B cell (primary cell): ENCODE measurements at regions not wholly inside any gene's neighbourhood (a gene's known extent, or its start where the extent isn't known, plus 50 kb on each side); places are given as distances from the start of the nearest gene placed in this dataset.

Source experiments
- ATAC-seq: fragments of 200-7000 bp; cut with Tn5 transposase; one replicate; pipeline ENCODE4 v1.10.0; 2021; ENCODE audit warnings: low read depth, mild to moderate bottlenecking, moderate number of reproducible peaks, moderate library complexity
- CTCF ChIA-PET: fragments of 350-600 bp; sonication (Branson Sonifier 250); formaldehyde crosslinking; loops from one replicate; lab custom pipeline; 2021; ENCODE audit warnings: antibody characterized with exemption, inconsistent platforms; lab: Charles Lee
- POLR2A ChIA-PET: fragments of 350-600 bp; sonication (Branson Sonifier 250); formaldehyde crosslinking; loops from one replicate; lab custom pipeline; 2021; ENCODE audit warnings: antibody characterized with exemption; lab: Charles Lee
- DNase-seq: peaks from one replicate; pipeline ENCODE4 v3.0.0; 2013
- H2AFZ ChIP-seq: 2 replicates; pipeline ENCODE4 v1.6.1; 2012; ENCODE audit warnings: mild to moderate bottlenecking, low read depth, low read length; ENCODE audit not compliant: insufficient read depth, poor library complexity, severe bottlenecking
- H3K27ac ChIP-seq, 2 donors: 1 replicate in 1 of 2; 2 replicates in 1 of 2; pipeline ENCODE4 v1.5.1; 2012 to 2013; ENCODE audit warnings: low read length in 2 of 2, mild to moderate bottlenecking in 2 of 2, moderate library complexity in 1 of 2
- H3K27me3 ChIP-seq, 4 experiments: fragments of 200-600 bp in 1 of 4; sonication (generic) in 1 of 4; replicated peaks in 1 of 4; 1 replicate in 2 of 4; 2 replicates in 2 of 4; pipeline versions ENCODE4 v1.6.1 to v1.7.0; 2013 to 2016; ENCODE audit warnings: low read length in 3 of 4, mild to moderate bottlenecking in 2 of 4, mixed read lengths in 1 of 4, moderate library complexity in 1 of 4; ENCODE audit not compliant: insufficient read depth in 4 of 4, control insufficient read depth in 3 of 4; ENCODE audit errors: control extremely low read depth in 1 of 4
- H3K36me3 ChIP-seq, 2 experiments: replicated peaks in 1 of 2; 1 replicate in 1 of 2; 2 replicates in 1 of 2; pipeline versions ENCODE4 v1.6.1 to v1.7.1; 2013; ENCODE audit warnings: low read length in 1 of 2; ENCODE audit not compliant: insufficient read depth in 2 of 2, control insufficient read depth in 1 of 2; ENCODE audit errors: control extremely low read depth in 1 of 2, extremely low read depth in 1 of 2
- H3K4me1 ChIP-seq, 2 donors: fragments of 200-600 bp in 1 of 2; sonication (generic) in 1 of 2; 1 replicate in 1 of 2; 2 replicates in 1 of 2; pipeline versions ENCODE4 v1.5.1 to v1.6.1; 2013 to 2017; ENCODE audit warnings: low read length in 2 of 2; ENCODE audit not compliant: control insufficient read depth in 2 of 2, insufficient read depth in 2 of 2
- H3K4me2 ChIP-seq: replicated peaks from 2 replicates; pipeline ENCODE3; 2012; ENCODE audit warnings: mild to moderate bottlenecking, low read depth, low read length; ENCODE audit not compliant: poor library complexity, severe bottlenecking
- H3K4me3 ChIP-seq, 5 experiments: fragments of 200-600 bp in 1 of 5; sonication (generic) in 1 of 5; 1 replicate in 3 of 5; 2 replicates in 2 of 5; pipeline versions ENCODE4 v1.5.1 to v1.7.0; 2011 to 2016; ENCODE audit warnings: low read length in 4 of 5, mild to moderate bottlenecking in 4 of 5, low read depth in 2 of 5, control low read depth in 1 of 5, moderate library complexity in 1 of 5; ENCODE audit not compliant: insufficient read depth in 1 of 5; ENCODE audit errors: control extremely low read depth in 1 of 5, extremely low read depth in 1 of 5
- H3K79me2 ChIP-seq: fragments of 200-600 bp; sonication (generic); one replicate; pipeline ENCODE4 v1.6.0; 2016; ENCODE audit warnings: low read length; ENCODE audit not compliant: control insufficient read depth, insufficient read depth
- H3K9ac ChIP-seq: fragments of 200-600 bp; sonication (generic); 2 replicates; pipeline ENCODE4 v1.6.1; 2017; ENCODE audit warnings: mild to moderate bottlenecking, low read length, moderate library complexity
- H3K9me3 ChIP-seq, 3 donors: one replicate each; pipeline versions ENCODE4 v1.6.1 to v1.7.1; 2013; ENCODE audit warnings: low read length in 2 of 3; ENCODE audit not compliant: control insufficient read depth in 2 of 3, insufficient read depth in 1 of 3; ENCODE audit errors: control extremely low read depth in 1 of 3
- H4K20me1 ChIP-seq: 2 replicates; pipeline ENCODE4 v1.6.0; 2012; ENCODE audit warnings: mild to moderate bottlenecking, low read length; ENCODE audit not compliant: insufficient read depth, control insufficient read depth, poor library complexity, severe bottlenecking
- H3K27ac Mint-ChIP-seq: one replicate; pipeline ENCODE4 v1.8.0; 2021; ENCODE audit warnings: mixed read lengths
- H3K27me3 Mint-ChIP-seq: one replicate; pipeline ENCODE4 v1.8.0; 2021; ENCODE audit warnings: mixed read lengths
- H3K4me1 Mint-ChIP-seq: one replicate; pipeline ENCODE4 v1.8.0; 2021; ENCODE audit warnings: mixed read lengths
- H3K4me3 Mint-ChIP-seq: one replicate; pipeline ENCODE4 v1.8.0; 2021; ENCODE audit warnings: mixed read lengths
- H3K9me3 Mint-ChIP-seq: one replicate; pipeline ENCODE4 v1.8.0; 2022; ENCODE audit warnings: mixed read lengths; ENCODE audit not compliant: insufficient read depth
- EZH2 ChIP-seq: IDR thresholded peaks from 2 replicates; pipeline ENCODE4 v1.6.1; 2012; ENCODE audit warnings: borderline replicate concordance, low read depth, mild to moderate bottlenecking, moderate library complexity, low read length; ENCODE audit not compliant: insufficient read depth, poor library complexity, severe bottlenecking
- WGBS: methylation state at CpG from one replicate; pipeline ENCODE4 v1.1.5; 2013; ENCODE audit warnings: missing lambda C conversion rate; ENCODE audit not compliant: insufficient coverage; 5-methylcytosine and 5-hydroxymethylcytosine counted together
- intact Hi-C: fragments of 100-400 bp; cut with micrococcal nuclease; formaldehyde crosslinking; loops from one replicate; pipeline ENCODE4 v1.10.0; 2022
- TF ChIP-seq, protein P1 (sequence below): fragments of 200-600 bp; IDR thresholded peaks from one replicate; pipeline ENCODE4 v1.8.0; 2022; ENCODE audit warnings: antibody characterized with exemption, mild to moderate bottlenecking

DNA sequence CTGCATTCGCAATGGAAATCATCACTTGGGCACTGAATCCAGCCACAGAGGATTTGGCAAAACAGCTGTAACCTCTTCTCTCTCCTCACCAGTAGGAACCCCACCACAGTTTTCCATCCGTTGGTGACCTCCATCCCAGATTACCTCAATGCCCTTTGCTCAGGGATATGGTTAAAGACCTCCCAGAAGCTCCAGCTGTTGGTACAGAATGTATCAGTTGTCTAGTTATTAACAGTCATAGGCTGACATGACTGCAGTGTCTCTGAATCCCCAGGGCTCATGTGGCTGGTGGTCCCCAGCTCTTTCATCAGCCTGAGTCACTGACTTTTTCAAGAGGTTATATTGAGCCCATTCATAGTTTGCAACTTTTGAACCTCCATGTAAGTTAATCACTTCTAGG lies 189.8 kb upstream of the HHIP start:
- Histone ChIP-seq H3K36me3 (no peaks in the 10 kb centered on the region), H3K4me2 (no peak overlapping the region), H3K4me1 (no peaks in the 10 kb centered on the region), H3K9ac (no peak overlapping the region), H2AFZ (no peak overlapping the region), H3K79me2 (no peaks in the 10 kb centered on the region), H4K20me1 (no peaks in the 10 kb centered on the region), H3K4me3 (no peak overlapping the region), H3K9me3 (no peaks in the 10 kb centered on the region), H3K27me3 (no peaks in the 10 kb centered on the region), H3K27ac (no peak overlapping the region)
- Mint-ChIP-seq H3K4me3 (no peak overlapping the region), H3K9me3 (no peaks in the 10 kb centered on the region), H3K27ac (no peak overlapping the region), H3K4me1 (no peaks in the 10 kb centered on the region), H3K27me3 (no peaks in the 10 kb centered on the region)
- 79% methylated on average over 2 of the region's 2 CpGs for WGBS
- POLR2A ChIA-PET = no interaction called here
- DNase-seq (no peak), ATAC-seq (no peak)
- intact Hi-C loops = no loop called here
- CTCF ChIA-PET = no interaction called here
- no peak for TF ChIP-seq EZH2
- TF ChIP-seq, protein P1, sequence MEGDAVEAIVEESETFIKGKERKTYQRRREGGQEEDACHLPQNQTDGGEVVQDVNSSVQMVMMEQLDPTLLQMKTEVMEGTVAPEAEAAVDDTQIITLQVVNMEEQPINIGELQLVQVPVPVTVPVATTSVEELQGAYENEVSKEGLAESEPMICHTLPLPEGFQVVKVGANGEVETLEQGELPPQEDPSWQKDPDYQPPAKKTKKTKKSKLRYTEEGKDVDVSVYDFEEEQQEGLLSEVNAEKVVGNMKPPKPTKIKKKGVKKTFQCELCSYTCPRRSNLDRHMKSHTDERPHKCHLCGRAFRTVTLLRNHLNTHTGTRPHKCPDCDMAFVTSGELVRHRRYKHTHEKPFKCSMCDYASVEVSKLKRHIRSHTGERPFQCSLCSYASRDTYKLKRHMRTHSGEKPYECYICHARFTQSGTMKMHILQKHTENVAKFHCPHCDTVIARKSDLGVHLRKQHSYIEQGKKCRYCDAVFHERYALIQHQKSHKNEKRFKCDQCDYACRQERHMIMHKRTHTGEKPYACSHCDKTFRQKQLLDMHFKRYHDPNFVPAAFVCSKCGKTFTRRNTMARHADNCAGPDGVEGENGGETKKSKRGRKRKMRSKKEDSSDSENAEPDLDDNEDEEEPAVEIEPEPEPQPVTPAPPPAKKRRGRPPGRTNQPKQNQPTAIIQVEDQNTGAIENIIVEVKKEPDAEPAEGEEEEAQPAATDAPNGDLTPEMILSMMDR = no peak

DNA sequence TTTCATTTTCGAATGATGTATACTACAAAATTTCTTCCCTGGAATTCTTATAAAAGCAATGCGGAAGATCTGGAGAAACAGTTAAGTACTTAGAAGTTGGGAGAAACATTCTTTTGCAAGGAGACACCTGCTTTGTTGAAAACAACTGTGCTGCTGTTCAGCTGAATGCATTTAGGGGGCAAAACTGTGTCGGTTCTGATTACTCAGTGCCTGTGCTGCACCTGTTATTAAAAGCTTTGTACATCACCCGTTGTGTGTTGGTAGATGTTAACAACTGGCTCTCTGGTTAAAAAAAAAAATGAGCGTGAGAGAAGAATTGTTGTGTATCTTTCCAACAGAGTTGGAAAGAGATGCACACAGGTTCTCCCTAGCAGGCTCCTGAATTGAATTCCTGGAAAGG lies 184.1 kb upstream of the HHIP start:
- H3K4me3 Mint-ChIP-seq = no peak overlapping the region
- DNase-seq (no peak), ATAC-seq (no peak)
- no peaks in the 10 kb centered on the region for H3K27me3 Mint-ChIP-seq
- POLR2A ChIA-PET = no interaction called here
- Histone ChIP-seq H2AFZ (no peak overlapping the region), H3K79me2 (no peaks in the 10 kb centered on the region), H3K4me3 (no peak overlapping the region), H3K36me3 (no peaks in the 10 kb centered on the region), H4K20me1 (no peaks in the 10 kb centered on the region), H3K9me3 (no peaks in the 10 kb centered on the region), H3K4me2 (no peak overlapping the region), H3K27me3 (no peaks in the 10 kb centered on the region), H3K9ac (no peak overlapping the region), H3K27ac (no peak overlapping the region), H3K4me1 (no peaks in the 10 kb centered on the region)
- intact Hi-C loops = no loop called here
- H3K4me1 Mint-ChIP-seq = no peaks in the 10 kb centered on the region
- 82% methylated on average over 3 of the region's 5 CpGs for WGBS
- no peak for TF ChIP-seq EZH2
- TF ChIP-seq, protein P1 = no peak
- no peaks in the 10 kb centered on the region for H3K9me3 Mint-ChIP-seq
- CTCF ChIA-PET = no interaction called here
- no peak overlapping the region for H3K27ac Mint-ChIP-seq
